ENCODE measurements at regions not wholly inside any gene's neighbourhood (a gene's known extent, or its start where the extent isn't known, plus 50 kb on each side); places are given as distances from the start of the nearest gene placed in this dataset.
A peak's percentile ranks its signal among the peaks of the same experiment; 100 is the strongest.

- H3K9me3 ChIP-seq, result no peaks in the 10 kb centered on the region
- no peaks in the 10 kb centered on the region for H3K36me3 ChIP-seq
- no peaks in the 10 kb centered on the region for H3K27me3 ChIP-seq
- H3K27ac ChIP-seq, result no peak overlapping the region
- no peak for TF ChIP-seq POLR2A (IDR thresholded peaks at IDR 0.05)
- TF ChIP-seq, protein P1, sequence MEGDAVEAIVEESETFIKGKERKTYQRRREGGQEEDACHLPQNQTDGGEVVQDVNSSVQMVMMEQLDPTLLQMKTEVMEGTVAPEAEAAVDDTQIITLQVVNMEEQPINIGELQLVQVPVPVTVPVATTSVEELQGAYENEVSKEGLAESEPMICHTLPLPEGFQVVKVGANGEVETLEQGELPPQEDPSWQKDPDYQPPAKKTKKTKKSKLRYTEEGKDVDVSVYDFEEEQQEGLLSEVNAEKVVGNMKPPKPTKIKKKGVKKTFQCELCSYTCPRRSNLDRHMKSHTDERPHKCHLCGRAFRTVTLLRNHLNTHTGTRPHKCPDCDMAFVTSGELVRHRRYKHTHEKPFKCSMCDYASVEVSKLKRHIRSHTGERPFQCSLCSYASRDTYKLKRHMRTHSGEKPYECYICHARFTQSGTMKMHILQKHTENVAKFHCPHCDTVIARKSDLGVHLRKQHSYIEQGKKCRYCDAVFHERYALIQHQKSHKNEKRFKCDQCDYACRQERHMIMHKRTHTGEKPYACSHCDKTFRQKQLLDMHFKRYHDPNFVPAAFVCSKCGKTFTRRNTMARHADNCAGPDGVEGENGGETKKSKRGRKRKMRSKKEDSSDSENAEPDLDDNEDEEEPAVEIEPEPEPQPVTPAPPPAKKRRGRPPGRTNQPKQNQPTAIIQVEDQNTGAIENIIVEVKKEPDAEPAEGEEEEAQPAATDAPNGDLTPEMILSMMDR (IDR thresholded peaks at IDR 0.05), result no peak
- 88 to 100% methylated on average over 5 of the region's 5 CpGs for WGBS, 2 donors
- no peak overlapping the region for H3K4me3 ChIP-seq
- intact Hi-C loops (cut with DNase I), result no loop called here
- H3K4me1 ChIP-seq, result peaks cover 0 to 15% (median 0%) of the 10 kb centered on the region in 3 donors
- DNase-seq, result no peak
Observed at GRCh38 chr5:115391780-115392179, 95.3 kb upstream of the CCDC112 start.

GRCh38 chr5:115389799-115390382 is 93.4 kb upstream of the CCDC112 start:
- H3K27me3 ChIP-seq, result no peaks in the 10 kb centered on the region
- DNase-seq, result no peak
- peaks cover 0 to 15% (median 0%) of the 10 kb centered on the region in 3 donors for H3K4me1 ChIP-seq
- intact Hi-C loops (cut with DNase I), result no loop called here
- 82 to 88% methylated on average over 10 to 15 of the region's 15 CpGs for WGBS, 2 donors
- no peak overlapping the region for H3K4me3 ChIP-seq
- TF ChIP-seq POLR2A (IDR thresholded peaks at IDR 0.05), result no peak
- TF ChIP-seq, protein P1 (IDR thresholded peaks at IDR 0.05), result peak in 2 of 6 experiments; percentile 11 to 36
- no peak overlapping the region for H3K27ac ChIP-seq
- no peaks in the 10 kb centered on the region for H3K9me3 ChIP-seq
- no peaks in the 10 kb centered on the region for H3K36me3 ChIP-seq

- H3K27me3 ChIP-seq, result no peaks in the 10 kb centered on the region
- no peak for TF ChIP-seq POLR2A (IDR thresholded peaks at IDR 0.05)
- TF ChIP-seq, protein P1 (IDR thresholded peaks at IDR 0.05), result no peak
- peaks cover 0 to 15% (median 0%) of the 10 kb centered on the region in 3 donors for H3K4me1 ChIP-seq
- DNase-seq, result no peak
- no peaks in the 10 kb centered on the region for H3K36me3 ChIP-seq
- intact Hi-C loops (cut with DNase I), result no loop called here
- 49 to 73% methylated on average over 4 to 8 of the region's 8 CpGs for WGBS, 2 donors
- H3K9me3 ChIP-seq, result no peaks in the 10 kb centered on the region
- no peak overlapping the region for H3K4me3 ChIP-seq
- no peak overlapping the region for H3K27ac ChIP-seq
Observed at GRCh38 chr5:115389034-115389798, 92.8 kb upstream of the CCDC112 start.

DNA sequence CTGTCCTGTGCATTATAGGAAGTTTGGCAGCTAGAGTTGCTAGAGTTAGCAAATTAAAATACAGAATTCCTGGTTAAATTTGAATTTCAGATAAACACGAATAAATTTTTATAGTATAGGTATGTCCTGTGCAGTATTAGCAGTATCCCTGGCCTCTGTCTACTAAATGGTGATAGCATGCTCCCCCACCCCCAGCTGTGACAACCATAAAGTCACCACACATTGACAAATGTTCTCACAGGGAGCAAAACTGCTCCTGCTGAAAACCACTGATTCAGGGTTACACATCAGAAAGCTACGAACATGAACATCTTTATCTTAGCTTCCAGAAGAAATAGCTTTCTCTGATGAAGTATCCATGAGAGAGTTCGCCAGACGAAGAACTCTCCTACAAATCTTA is 91.8 kb upstream of the CCDC112 start:
- Histone ChIP-seq H3K27me3 (no peaks in the 10 kb centered on the region), H3K27ac (no peak overlapping the region), H3K4me1 (peaks cover 0 to 12% (median 0%) of the 10 kb centered on the region in 3 donors), H3K9me3 (no peaks in the 10 kb centered on the region), H3K4me3 (no peak overlapping the region), H3K36me3 (no peaks in the 10 kb centered on the region)
- WGBS, 2 donors, result 84 to 87% methylated on average over 4 of the region's 4 CpGs
- intact Hi-C loops (cut with DNase I), result no loop called here
- no peak for DNase-seq
- TF ChIP-seq POLR2A (IDR thresholded peaks at IDR 0.05), result no peak
- TF ChIP-seq, protein P1 (IDR thresholded peaks at IDR 0.05), result no peak

- Histone ChIP-seq H3K36me3 (no peaks in the 10 kb centered on the region), H3K27ac (no peak overlapping the region), H3K4me3 (no peak overlapping the region), H3K9me3 (no peaks in the 10 kb centered on the region), H3K4me1 (peaks cover 0 to 8% (median 0%) of the 10 kb centered on the region in 3 donors), H3K27me3 (no peaks in the 10 kb centered on the region)
- WGBS, 2 donors, result 47 to 51% methylated on average over 2 of the region's 2 CpGs
- no peak for DNase-seq
- no peak for TF ChIP-seq POLR2A (IDR thresholded peaks at IDR 0.05)
- TF ChIP-seq, protein P1 (IDR thresholded peaks at IDR 0.05), result no peak
- intact Hi-C loops (cut with DNase I), result no loop called here
Observed at GRCh38 chr5:115387816-115388215, 91.4 kb upstream of the CCDC112 start.
